ENCODE measurements at regions not wholly inside any gene's neighbourhood (a gene's known extent, or its start where the extent isn't known, plus 50 kb on each side); places are given as distances from the start of the nearest gene placed in this dataset.
"Not testable (repeated sequence)": the region's sequence is repeated elsewhere in the genome, so short reads cannot be mapped to it uniquely, and the experiment has no call there.

GRCh38 chr3:78091478-78092119 lies 1051.7 kb downstream of the ROBO2 start:
- DNase-seq = no peak

GRCh38 chr3:78092574-78092973 lies 1052.7 kb downstream of the ROBO2 start:
- DNase-seq = not testable (repeated sequence)

DNA sequence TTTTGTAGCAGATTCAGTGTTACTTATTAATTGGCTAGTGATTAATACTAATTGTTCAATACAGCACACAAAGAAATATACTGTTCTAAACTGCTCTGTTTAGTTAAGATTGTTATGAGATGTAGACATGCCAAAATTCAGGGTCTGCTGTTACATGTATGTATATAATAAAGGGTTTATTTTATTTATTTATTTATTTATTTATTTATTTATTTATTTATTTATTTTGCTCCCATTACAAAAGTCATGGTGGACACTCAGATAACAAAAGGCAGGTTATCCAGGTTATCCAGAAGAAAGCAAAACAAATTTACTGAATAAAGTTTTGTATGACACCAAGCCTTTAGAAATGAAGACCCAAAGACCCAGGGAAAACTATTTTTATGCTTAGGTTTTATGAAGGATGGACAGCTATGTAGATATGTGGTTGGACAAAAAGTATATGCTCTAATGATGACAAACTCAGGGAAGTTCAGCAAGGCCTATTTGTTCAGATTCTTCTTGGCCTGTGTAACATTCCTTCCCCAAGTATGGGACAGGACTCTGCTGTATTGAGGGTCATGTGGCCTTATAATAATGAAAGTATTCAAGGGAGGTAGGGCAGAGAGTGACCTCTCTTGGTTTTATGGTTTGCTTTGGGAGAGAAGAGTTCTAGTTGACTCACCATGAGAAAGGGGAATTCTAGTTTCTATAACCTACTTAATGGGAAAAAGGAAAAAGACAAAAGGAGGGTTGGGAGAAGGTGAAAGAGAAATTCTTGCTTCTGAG lies 1056.8 kb downstream of the ROBO2 start:
- no peak for DNase-seq

GRCh38 chr3:78098367-78098766 lies 1058.5 kb downstream of the ROBO2 start:
- no peak for DNase-seq

DNA sequence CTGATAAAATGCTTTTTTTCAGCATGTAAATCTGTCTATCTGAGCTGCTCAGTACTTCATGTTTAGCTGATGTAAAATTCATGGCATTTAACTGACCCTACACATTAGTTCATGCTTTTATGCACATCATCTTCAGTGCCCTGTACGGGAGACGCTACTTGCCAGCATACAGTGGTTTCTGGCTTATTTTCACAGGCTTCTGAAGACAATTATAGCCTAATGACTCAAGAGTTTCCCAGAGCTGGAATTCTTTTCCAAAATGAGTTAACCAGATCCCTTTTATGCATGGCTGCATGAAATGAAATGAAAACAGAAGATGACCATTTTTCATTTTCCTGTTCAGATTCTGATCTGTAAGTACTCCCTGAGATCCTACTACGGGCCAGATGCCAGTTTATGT lies 1061.5 kb downstream of the ROBO2 start:
- DNase-seq = no peak

DNA sequence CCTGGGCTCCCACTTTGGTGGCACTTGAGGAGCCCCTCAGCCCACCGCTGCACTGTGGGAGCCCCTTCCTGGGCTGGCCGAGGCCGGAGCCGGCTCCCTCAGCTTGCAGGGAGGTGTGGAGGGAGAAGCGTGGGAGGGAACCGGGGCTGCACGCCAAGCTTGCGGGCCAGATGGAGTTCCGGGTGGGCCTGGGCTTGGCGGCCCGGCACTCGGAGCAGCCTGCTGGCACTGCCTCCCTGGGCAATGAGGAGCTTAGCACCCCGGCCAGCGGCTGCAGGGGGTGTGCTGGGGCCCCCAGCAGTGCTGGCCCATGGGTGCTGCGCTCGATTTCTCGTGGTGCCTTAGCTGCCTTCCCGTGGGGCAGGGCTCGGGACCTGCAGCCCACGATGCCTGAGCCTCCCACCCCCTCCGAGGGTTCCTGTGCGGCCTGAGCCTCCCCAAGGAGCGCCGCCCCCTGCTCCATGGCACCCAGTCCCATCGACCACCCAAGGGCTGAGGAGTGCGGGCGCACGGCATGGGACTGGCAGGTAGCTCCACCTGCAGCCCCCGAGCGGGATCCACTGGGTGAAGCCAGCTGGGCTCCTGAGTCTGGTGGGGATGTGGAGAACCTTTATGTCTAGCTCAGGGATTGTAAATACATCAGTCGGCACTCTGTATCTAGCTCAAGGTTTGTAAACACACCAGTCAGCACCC lies 1068.5 kb downstream of the ROBO2 start:
- DNase-seq = not testable (repeated sequence)

DNA sequence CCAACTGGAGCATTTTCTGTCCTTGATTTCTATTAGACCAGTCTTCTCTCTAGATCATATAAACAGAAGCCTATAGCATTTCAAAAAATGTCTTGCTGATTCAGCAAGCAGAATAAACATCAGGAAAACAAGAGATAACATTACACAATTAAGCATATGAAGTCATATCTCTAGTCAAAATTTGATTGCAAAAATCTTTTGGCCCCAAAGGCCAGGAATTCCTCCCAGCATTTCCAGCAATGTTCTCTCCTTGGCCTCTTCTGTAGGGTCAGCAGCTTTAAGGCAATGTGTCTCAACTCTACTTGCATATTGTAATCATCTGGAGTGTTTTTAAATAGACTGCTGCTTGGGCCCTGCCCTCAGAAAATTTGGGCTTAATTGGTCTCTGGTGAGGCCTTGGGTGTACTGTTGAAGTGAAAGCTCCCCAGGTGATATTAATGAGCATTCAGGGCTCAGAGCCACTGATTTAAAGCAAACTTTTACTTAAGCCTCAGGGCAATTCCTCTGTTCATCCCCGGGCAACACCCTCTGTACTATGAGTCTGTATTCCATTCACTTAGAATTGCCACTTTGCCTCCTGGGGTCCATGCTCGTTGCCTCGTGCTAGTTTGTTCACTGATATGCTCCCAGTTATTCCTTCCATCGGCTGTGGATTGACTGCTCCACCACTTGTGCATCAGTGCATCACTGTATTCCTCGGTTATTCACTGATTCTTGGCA lies 1072.6 kb downstream of the ROBO2 start:
- DNase-seq = no peak

- DNase-seq = no peak
Observed at GRCh38 chr3:78115983-78116382, 1076.1 kb downstream of the ROBO2 start.

DNA sequence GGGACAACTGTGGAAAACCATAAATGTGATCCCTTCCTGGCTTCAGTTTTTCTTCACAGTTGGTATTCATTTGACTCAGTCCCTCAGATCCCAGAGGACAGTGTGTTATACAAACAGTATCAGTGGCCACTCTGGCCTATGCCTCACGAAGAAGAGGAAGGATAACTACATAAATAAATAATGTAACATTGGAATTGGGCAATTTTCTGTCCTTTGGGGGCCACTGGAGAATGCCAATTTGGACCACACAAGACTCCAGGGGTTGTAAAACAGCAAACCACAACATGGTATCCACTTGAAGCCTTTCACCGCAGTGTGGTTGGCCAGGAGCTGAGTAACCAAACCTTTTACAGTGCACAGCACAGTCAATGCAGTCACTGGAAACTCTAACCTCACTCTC lies 1077.0 kb downstream of the ROBO2 start:
- no peak for DNase-seq

- no peak for DNase-seq
Observed at GRCh38 chr3:78123058-78123457, 1083.2 kb downstream of the ROBO2 start.

DNA sequence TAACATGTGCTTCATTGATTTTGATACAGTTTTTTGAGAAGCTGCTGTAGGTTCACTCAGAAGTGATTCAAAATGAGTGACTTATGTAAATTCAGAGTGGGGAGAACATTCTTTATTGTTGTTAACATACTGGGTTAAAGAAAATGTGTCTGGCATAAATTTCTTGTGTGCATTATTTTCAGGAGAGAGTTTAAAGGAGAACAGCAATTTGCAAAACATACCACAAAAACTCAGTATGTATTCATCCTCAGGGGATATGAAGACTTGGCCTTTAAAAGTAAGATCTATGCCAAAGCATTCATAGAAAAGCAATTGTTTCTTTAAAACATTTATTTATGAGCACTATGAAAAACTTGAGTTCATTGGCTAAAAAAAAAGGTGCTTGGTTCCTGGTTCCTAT lies 1089.8 kb downstream of the ROBO2 start:
- no peak for DNase-seq

DNA sequence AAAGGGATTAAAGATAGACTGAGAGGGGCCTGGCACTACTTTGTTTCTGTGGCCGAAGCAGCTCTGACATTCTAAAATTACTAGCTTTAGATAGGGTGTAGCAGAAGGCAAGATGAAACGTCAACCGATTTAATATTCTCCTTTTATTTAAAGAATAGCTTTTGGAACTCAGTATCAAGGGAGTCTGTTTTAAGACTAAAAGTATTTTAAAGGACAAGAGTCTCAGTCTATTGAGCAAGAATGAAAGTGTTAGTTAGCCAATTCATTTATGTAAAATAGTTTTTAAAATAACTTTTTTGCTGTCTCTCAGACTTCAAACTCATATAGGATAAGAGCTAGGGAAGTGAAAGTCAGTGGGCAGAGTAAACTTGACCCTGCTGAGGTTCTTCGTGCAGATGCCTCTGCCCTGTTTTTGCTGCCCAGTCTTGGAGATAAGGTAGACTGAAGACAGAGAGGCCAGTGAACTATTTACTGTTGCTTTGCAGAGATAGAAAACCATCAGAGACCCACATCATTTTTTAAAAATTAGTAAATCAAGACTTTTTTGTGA lies 1090.9 kb downstream of the ROBO2 start:
- DNase-seq = no peak

DNA sequence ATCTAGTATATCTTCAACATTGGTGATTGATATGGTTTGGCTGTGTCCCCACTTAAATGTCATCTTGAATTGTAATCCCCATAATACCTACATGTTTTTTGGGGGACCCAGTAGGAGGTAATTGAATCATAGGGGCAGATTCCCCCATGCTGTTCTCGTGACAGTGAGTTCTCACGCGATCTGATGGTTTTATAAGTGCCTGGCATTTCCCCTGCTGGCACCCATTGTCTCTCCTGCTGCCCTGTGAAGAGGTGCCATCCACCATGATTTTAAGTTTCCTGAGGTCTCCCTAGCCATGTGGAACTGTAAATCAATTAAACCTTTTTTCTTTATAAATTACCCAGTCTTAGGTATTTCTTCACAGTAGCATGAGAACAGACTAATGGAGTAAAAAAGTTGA lies 1094.6 kb downstream of the ROBO2 start:
- no peak for DNase-seq

- DNase-seq = no peak
Observed at GRCh38 chr3:78139166-78139565, 1099.3 kb downstream of the ROBO2 start.

DNA sequence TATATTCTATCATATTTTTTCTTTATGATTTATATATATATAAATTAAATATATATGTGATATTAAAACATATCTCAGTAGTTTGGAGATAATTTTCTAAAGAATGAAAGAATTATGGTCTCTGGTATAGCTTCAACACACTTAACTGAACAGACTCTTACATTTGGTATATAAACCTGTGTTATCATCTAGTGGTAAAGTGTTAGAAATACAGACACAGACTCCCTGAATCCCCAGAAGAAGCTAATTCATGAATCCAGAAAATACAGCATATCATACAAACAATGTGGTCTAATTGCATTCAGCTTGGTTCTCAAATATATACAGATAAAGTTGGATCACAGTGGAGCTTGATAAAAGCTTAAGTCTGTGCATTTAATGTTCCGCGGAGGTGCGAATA lies 1100.4 kb downstream of the ROBO2 start:
- no peak for DNase-seq

DNA sequence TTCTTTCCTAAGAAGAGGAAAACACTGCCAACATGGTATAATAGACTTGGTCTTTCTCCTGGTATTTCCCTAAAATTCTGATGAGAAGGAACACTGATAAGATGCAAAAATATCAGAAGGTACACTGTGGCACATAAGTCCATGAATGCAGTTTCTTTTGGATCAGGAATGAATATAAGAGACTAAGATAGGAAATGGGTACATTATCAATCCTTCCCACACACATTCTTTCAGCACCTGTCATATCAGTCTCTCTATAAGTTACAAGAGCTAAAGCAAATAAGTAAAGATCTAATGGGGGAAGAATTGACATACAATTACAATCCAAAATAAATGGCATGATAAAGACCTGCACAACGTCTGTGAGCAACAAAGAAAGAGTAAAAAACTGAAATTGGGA lies 1101.0 kb downstream of the ROBO2 start:
- no peak for DNase-seq

DNA sequence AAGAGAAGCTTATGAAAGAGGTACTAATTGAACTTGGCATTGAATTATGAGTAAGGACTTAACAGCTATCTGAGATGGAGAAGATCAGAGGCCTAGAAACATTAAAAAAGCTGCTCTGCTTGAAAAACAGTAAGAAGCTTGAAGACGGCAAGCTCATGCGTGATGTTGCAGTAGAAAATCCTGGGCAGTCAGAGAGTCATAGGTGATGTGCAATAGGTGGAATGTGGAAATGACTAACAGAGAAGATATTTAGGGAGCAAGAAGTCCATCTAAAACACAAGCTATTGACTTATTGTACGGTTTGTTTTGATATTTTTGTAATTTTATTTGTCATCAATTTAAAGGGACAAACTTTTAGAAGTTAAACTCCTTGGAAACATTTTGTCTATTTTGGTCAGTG lies 1101.4 kb downstream of the ROBO2 start:
- no peak for DNase-seq

GRCh38 chr3:78143000-78143399 lies 1103.1 kb downstream of the ROBO2 start:
- DNase-seq = no peak

GRCh38 chr3:78148986-78149717 lies 1109.3 kb downstream of the ROBO2 start:
- DNase-seq = no peak

DNA sequence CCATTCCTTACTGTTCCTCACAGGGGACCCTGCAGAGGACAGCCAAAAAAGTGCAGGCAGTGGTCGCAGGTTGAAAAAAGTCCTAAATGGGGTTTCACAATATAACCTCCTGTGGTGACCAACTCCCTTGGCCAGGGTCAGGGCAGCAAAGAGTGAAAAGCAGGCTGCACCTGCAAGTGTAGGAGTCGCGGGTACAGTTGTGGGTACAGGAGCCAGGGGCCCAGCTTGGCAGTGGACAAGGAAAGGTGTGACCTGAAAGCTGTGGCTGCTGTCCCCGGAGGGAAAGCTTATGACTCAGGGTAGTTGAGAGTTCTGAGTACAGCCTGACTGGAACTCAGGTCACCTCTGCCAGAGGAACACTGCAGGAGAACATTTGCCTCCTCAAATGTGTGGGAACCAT lies 1114.1 kb downstream of the ROBO2 start:
- DNase-seq = no peak

GRCh38 chr3:78154521-78155186 lies 1114.8 kb downstream of the ROBO2 start:
- DNase-seq = no peak

DNA sequence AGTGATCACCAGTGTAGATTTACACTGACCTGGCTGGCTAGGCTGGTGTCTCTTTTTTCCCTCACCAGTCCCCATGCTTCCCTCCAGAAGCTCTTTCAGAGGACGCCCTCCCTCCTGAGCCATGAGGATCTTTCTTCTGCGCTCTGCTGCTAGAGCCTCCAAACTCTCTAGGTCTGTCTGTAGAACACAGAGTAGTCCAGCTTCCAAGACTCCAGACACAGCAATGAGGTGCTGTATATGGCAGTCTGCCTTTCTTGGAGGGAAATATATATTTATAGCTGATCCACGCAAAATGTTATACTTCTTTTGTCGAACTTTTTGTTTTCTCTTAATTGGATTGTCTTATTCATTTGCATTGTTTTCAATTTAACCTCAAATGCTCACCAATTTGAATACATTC lies 1121.8 kb downstream of the ROBO2 start:
- no peak for DNase-seq

Measured in NCI-H2029 treated with DMSO at 0.1 percent for 48 hours (cell line).